ENCODE measurements at regions not wholly inside any gene's neighbourhood (a gene's known extent, or its start where the extent isn't known, plus 50 kb on each side); places are given as distances from the start of the nearest gene placed in this dataset.

- TF ChIP-seq GATA2 (IDR thresholded peaks at IDR 0.05; ENCODE audit: low read depth, low read length) (no peak), GATA3 (IDR thresholded peaks at IDR 0.05; ENCODE audit: low read depth, low read length) (no peak)
These were observed 724.6 kb downstream of the PTPRU start for GRCh38 chr1:29960876-29961275.

Data from SH-SY5Y (cell line).